IPS-15b (cell line): ENCODE measurements at regions not wholly inside any gene's neighbourhood (a gene's known extent, or its start where the extent isn't known, plus 50 kb on each side); places are given as distances from the start of the nearest gene placed in this dataset.
"Not testable (repeated sequence)": the region's sequence is repeated elsewhere in the genome, so short reads cannot be mapped to it uniquely, and the experiment has no call there.

ENCODE experiments used
- H3K27me3 ChIP-seq: one replicate; pipeline ENCODE4 v1.6.1; 2013; ENCODE audit warnings: low read length; ENCODE audit not compliant: control insufficient read depth, insufficient read depth
- H3K36me3 ChIP-seq: one replicate; pipeline ENCODE4 v1.6.1; 2013; ENCODE audit warnings: low read length; ENCODE audit not compliant: control insufficient read depth, insufficient read depth
- H3K4me1 ChIP-seq: one replicate; pipeline ENCODE4 v1.6.1; 2013; ENCODE audit warnings: mild to moderate bottlenecking, low read length; ENCODE audit not compliant: control insufficient read depth, insufficient read depth
- H3K4me3 ChIP-seq: one replicate; pipeline ENCODE4 v1.5.1; 2013; ENCODE audit warnings: low read depth, low read length
- H3K9ac ChIP-seq: one replicate; pipeline ENCODE4 v1.6.1; 2013; ENCODE audit warnings: low read depth, mild to moderate bottlenecking, low read length
- H3K9me3 ChIP-seq: one replicate; pipeline ENCODE4 v1.6.1; 2013; ENCODE audit warnings: mild to moderate bottlenecking, low read length; ENCODE audit not compliant: control insufficient read depth, insufficient read depth

GRCh38 chr22:22818861-22819855 is 68.5 kb upstream of the IGLL5 start:
- Histone ChIP-seq H3K4me1 (no peaks in the 10 kb centered on the region), H3K27me3 (peaks cover 57% of the 10 kb centered on the region), H3K9ac (no peak overlapping the region), H3K4me3 (no peak overlapping the region), H3K9me3 (no peaks in the 10 kb centered on the region), H3K36me3 (no peaks in the 10 kb centered on the region)

- H3K9ac ChIP-seq, result no peak overlapping the region
- peaks cover 51% of the 10 kb centered on the region for H3K27me3 ChIP-seq
- H3K4me1 ChIP-seq, result no peaks in the 10 kb centered on the region
- H3K4me3 ChIP-seq, result no peak overlapping the region
- no peaks in the 10 kb centered on the region for H3K9me3 ChIP-seq
- no peaks in the 10 kb centered on the region for H3K36me3 ChIP-seq
Measured at GRCh38 chr22:22820076-22820475, 67.5 kb upstream of the IGLL5 start.

GRCh38 chr22:22820626-22821025 is 67.0 kb upstream of the IGLL5 start:
- no peak overlapping the region for H3K9ac ChIP-seq
- H3K4me1 ChIP-seq, result no peaks in the 10 kb centered on the region
- peaks cover 45% of the 10 kb centered on the region for H3K27me3 ChIP-seq
- H3K36me3 ChIP-seq, result no peaks in the 10 kb centered on the region
- no peak overlapping the region for H3K4me3 ChIP-seq
- H3K9me3 ChIP-seq, result no peaks in the 10 kb centered on the region

GRCh38 chr22:22821340-22821739 is 66.3 kb upstream of the IGLL5 start:
- no peaks in the 10 kb centered on the region for H3K9me3 ChIP-seq
- no peaks in the 10 kb centered on the region for H3K4me1 ChIP-seq
- no peak overlapping the region for H3K9ac ChIP-seq
- H3K4me3 ChIP-seq, result no peak overlapping the region
- H3K27me3 ChIP-seq, result peaks cover 40% of the 10 kb centered on the region
- no peaks in the 10 kb centered on the region for H3K36me3 ChIP-seq

GRCh38 chr22:22822106-22822505 is 65.5 kb upstream of the IGLL5 start:
- no peak overlapping the region for H3K4me3 ChIP-seq
- no peak overlapping the region for H3K9ac ChIP-seq
- H3K4me1 ChIP-seq, result no peaks in the 10 kb centered on the region
- peaks cover 34% of the 10 kb centered on the region for H3K27me3 ChIP-seq
- H3K9me3 ChIP-seq, result no peaks in the 10 kb centered on the region
- no peaks in the 10 kb centered on the region for H3K36me3 ChIP-seq

- not testable (repeated sequence) for H3K4me1 ChIP-seq, H3K9ac ChIP-seq, H3K4me3 ChIP-seq, H3K36me3 ChIP-seq, H3K9me3 ChIP-seq
- H3K27me3 ChIP-seq, result peaks cover 35% of the 10 kb centered on the region
Measured at GRCh38 chr22:22822553-22822952, 65.1 kb upstream of the IGLL5 start.

- Histone ChIP-seq H3K9ac (no peak overlapping the region), H3K4me1 (no peaks in the 10 kb centered on the region), H3K4me3 (no peak overlapping the region), H3K9me3 (no peaks in the 10 kb centered on the region), H3K27me3 (peaks cover 32% of the 10 kb centered on the region), H3K36me3 (no peaks in the 10 kb centered on the region)
Measured at GRCh38 chr22:22823131-22823810, 64.3 kb upstream of the IGLL5 start.

GRCh38 chr22:22824340-22825212 is 63.0 kb upstream of the IGLL5 start:
- Histone ChIP-seq H3K4me3 (no peak overlapping the region), H3K36me3 (no peaks in the 10 kb centered on the region), H3K9me3 (no peaks in the 10 kb centered on the region), H3K9ac (no peak overlapping the region), H3K4me1 (no peaks in the 10 kb centered on the region), H3K27me3 (peaks cover 30% of the 10 kb centered on the region)

GRCh38 chr22:22825213-22825593 is 62.4 kb upstream of the IGLL5 start:
- Histone ChIP-seq H3K27me3 (peaks cover 26% of the 10 kb centered on the region), H3K9me3 (no peaks in the 10 kb centered on the region), H3K36me3 (no peaks in the 10 kb centered on the region), H3K4me1 (no peaks in the 10 kb centered on the region), H3K9ac (no peak overlapping the region), H3K4me3 (no peak overlapping the region)

GRCh38 chr22:22827187-22827939 is 60.3 kb upstream of the IGLL5 start:
- H3K36me3 ChIP-seq, result no peaks in the 10 kb centered on the region
- H3K9ac ChIP-seq, result no peak overlapping the region
- H3K4me1 ChIP-seq, result no peaks in the 10 kb centered on the region
- no peak overlapping the region for H3K4me3 ChIP-seq
- H3K27me3 ChIP-seq, result peaks cover 23% of the 10 kb centered on the region
- no peaks in the 10 kb centered on the region for H3K9me3 ChIP-seq

- no peaks in the 10 kb centered on the region for H3K4me1 ChIP-seq
- H3K27me3 ChIP-seq, result peaks cover 37% of the 10 kb centered on the region
- no peak overlapping the region for H3K4me3 ChIP-seq
- no peak overlapping the region for H3K9ac ChIP-seq
- no peaks in the 10 kb centered on the region for H3K36me3 ChIP-seq
- H3K9me3 ChIP-seq, result no peaks in the 10 kb centered on the region
Measured at GRCh38 chr22:22830193-22830592, 57.4 kb upstream of the IGLL5 start.
